Liver (tissue), 3 donors: ENCODE measurements at regions not wholly inside any gene's neighbourhood (a gene's known extent, or its start where the extent isn't known, plus 50 kb on each side); places are given as distances from the start of the nearest gene placed in this dataset.

Source experiments
- GABPA ChIP-seq, 2 donors: IDR thresholded peaks in 1 of 2; conservative IDR thresholded peaks in 1 of 2; 2 replicates each; pipeline ENCODE4 v1.6.1; 2016; ENCODE audit warnings: antibody characterized with exemption in 2 of 2, mild to moderate bottlenecking in 1 of 2, moderate library complexity in 1 of 2
- JUND ChIP-seq, 2 donors: IDR thresholded peaks; 2 replicates each; pipeline ENCODE4 v1.6.1; 2016; ENCODE audit warnings: antibody characterized with exemption in 2 of 2
- MAX ChIP-seq: IDR thresholded peaks from 2 replicates; pipeline ENCODE4 v1.6.1; 2016; ENCODE audit warnings: antibody characterized with exemption
- REST ChIP-seq: IDR thresholded peaks from 2 replicates; pipeline ENCODE4 v1.6.1; 2016; ENCODE audit warnings: antibody characterized with exemption, mild to moderate bottlenecking
- TAF1 ChIP-seq: conservative IDR thresholded peaks from 2 replicates; pipeline ENCODE4 v1.6.1; 2016; ENCODE audit warnings: antibody characterized with exemption, mild to moderate bottlenecking
- YY1 ChIP-seq: IDR thresholded peaks from 2 replicates; pipeline ENCODE4 v1.6.1; 2016; ENCODE audit warnings: antibody characterized with exemption, mild to moderate bottlenecking
- TF ChIP-seq, protein P1 (sequence below): fragments of 150-350 bp; IDR thresholded peaks from 2 replicates; pipeline ENCODE4 v1.5.1; 2017; ENCODE audit warnings: improper control_type of control experiment, low read depth, low read length; ENCODE audit not compliant: missing input control
- donor health status: healthy.
- donor health status: healthy.

GRCh38 chr9:81513059-81513458, 176.3 kb downstream of the TLE1 start:
- TF ChIP-seq TAF1 (no peak), MAX (no peak), REST (no peak), YY1 (no peak), GABPA (IDR thresholded peaks at IDR 0.05 in 1 of 2, conservative IDR thresholded peaks at IDR 0.05 in 1 of 2) (no peak), JUND (IDR thresholded peaks at IDR 0.05) (no peak)
- TF ChIP-seq, protein P1, sequence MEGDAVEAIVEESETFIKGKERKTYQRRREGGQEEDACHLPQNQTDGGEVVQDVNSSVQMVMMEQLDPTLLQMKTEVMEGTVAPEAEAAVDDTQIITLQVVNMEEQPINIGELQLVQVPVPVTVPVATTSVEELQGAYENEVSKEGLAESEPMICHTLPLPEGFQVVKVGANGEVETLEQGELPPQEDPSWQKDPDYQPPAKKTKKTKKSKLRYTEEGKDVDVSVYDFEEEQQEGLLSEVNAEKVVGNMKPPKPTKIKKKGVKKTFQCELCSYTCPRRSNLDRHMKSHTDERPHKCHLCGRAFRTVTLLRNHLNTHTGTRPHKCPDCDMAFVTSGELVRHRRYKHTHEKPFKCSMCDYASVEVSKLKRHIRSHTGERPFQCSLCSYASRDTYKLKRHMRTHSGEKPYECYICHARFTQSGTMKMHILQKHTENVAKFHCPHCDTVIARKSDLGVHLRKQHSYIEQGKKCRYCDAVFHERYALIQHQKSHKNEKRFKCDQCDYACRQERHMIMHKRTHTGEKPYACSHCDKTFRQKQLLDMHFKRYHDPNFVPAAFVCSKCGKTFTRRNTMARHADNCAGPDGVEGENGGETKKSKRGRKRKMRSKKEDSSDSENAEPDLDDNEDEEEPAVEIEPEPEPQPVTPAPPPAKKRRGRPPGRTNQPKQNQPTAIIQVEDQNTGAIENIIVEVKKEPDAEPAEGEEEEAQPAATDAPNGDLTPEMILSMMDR: no peak
